ENCODE measurements at regions not wholly inside any gene's neighbourhood (a gene's known extent, or its start where the extent isn't known, plus 50 kb on each side); places are given as distances from the start of the nearest gene placed in this dataset.
A peak's percentile ranks its signal among the peaks of the same experiment; 100 is the strongest.
"Not testable (repeated sequence)": the region's sequence is repeated elsewhere in the genome, so short reads cannot be mapped to it uniquely, and the experiment has no call there.

DNA sequence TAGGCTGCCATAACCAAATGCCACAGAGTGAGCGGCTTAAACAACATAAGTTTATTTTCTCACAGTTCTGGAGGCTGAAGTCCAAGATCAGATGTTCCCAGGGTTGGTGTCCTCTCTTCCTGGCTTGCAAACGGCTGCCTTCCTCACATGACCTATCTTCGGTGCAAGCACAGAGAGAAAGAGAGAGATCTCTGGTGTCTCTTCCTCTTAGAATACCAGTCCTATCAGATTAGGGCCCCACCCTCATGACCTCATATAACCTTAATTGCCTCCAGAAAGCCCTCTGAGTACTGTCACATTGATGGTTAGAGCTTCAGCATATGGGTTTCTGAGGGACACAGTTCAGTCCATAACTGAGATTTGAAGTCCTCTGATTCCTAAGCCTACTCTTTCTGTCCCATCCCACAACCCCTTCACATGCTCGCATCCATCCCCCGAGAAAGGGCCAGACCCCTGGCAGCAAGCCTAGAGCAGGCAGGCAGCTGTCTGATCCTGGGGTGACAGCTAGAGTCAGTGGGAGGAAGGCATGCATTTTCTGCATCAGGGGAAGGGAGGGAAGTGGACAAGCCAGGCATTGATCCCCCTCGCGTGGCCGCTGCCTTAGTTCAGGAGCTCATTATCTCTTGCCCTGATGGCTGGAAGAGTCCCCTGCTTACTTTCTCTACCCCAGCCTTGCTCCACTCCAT lies 114.1 kb downstream of the FAR1 start:
- no peak for DNase-seq (ENCODE audit: low read depth)

DNA sequence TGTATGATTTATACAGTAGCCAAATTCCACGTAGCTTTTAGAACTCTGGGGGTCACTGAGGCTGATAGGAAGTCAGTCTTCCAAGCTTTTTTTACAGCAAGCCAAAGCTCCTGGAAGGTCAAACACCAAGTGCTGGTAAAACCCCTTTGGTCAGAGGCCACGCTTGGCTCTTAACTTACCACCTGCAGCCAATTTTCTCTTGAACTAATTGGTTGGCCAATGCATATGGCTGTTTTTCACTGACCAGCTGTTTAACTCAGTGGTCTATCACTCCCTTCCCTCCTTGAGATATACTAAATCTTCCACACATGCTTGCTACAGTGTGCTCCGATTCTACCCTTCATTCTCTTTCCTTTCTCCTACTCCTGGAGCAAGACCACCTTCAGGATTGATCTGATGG lies 116.0 kb downstream of the FAR1 start:
- DNase-seq (ENCODE audit: low read depth) = no peak

- no peak for DNase-seq (ENCODE audit: low read depth)
These were observed 116.4 kb downstream of the FAR1 start for GRCh38 chr11:13784855-13785254.

DNA sequence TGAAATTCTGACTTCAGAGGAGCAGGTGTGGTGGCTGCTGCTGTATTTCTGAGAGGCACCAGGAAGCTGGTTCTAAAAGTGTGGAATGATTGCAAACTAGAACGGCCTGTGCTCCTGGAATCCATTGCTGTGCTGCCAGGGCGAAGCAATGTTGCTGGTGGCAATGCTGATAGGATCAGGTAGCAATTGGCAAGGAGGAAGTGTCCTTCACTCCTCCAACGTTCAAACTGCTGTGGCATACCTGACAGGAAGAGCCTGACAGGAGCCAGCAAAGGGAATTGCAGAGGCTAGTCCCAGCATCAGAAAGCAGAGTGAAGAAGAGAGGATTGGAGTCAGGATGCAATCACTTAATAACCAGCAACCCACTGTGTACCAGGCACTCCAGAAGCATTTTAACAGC lies 118.2 kb downstream of the FAR1 start:
- DNase-seq (ENCODE audit: low read depth) = no peak

DNA sequence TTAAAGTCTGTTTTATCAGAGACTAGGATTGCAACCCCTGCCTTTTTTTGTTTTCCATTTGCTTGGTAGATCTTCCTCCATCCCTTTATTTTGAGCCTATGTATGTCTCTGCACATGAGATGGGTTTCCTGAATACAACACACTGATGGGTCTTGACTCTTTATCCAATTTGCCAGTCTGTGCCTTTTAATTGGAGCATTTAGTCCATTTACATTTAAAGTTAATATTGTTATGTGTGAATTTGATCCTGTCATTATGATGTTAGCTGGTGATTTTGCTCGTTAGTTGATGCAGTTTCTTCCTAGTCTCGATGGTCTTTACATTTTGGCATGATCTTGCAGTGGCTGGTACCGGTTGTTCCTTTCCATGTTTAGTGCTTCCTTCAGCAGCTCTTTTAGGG lies 129.1 kb downstream of the FAR1 start:
- DNase-seq (ENCODE audit: low read depth) = not testable (repeated sequence)

GRCh38 chr11:13800901-13801300 lies 132.4 kb downstream of the FAR1 start:
- DNase-seq (ENCODE audit: low read depth) = no peak

DNA sequence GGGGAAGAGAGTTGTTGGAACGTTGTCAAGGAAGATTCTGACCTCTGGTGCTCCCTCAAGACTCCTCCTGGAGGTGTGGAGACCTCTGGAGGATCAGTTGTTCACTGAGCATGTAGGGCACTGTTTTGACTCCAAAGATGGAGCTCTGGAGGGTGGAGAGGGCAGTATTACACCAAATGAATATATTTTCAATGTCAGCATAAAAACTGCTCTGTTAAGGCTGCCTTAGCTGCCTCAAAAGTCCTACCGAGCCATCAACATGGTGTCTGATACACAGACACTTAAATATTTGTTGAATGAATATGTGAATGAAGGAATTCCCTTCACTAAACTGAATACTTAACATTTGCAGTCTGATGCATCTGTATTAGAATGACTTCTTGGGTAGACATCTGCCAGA lies 144.2 kb upstream of the SPON1 start:
- no peak for DNase-seq (ENCODE audit: low read depth)

GRCh38 chr11:13826505-13827278 lies 135.8 kb upstream of the SPON1 start:
- peak; percentile 48 for DNase-seq (ENCODE audit: low read depth)

GRCh38 chr11:13831696-13832095 lies 130.8 kb upstream of the SPON1 start:
- DNase-seq (ENCODE audit: low read depth) = peak; percentile 45

- no peak for DNase-seq (ENCODE audit: low read depth)
These were observed 128.1 kb upstream of the SPON1 start for GRCh38 chr11:13834463-13834862.

- DNase-seq (ENCODE audit: low read depth) = no peak
These were observed 125.9 kb upstream of the SPON1 start for GRCh38 chr11:13836666-13837065.

DNA sequence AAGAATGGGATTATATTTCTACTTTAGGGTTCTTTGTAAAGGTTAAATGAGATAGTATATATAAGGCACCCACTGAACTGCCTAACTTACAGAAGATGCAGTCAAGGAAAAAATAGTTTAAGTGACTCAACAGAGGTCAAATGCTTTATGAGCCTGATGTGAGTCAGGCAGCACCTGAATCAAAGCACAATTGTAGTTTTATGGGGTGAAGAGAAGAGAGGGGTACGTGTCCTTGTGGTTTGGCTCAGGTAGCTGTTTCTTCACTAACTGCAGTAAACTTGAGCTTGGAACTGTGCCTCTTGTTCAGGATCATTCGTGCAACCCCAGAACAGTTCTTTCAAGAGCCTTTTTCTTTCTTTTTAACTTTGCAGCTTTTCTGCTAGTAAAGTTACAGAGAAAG lies 125.2 kb upstream of the SPON1 start:
- DNase-seq (ENCODE audit: low read depth) = peak; percentile 98

- DNase-seq (ENCODE audit: low read depth) = peak; percentile 41
These were observed 121.1 kb upstream of the SPON1 start for GRCh38 chr11:13841393-13841792.

GRCh38 chr11:13848031-13848430 lies 114.5 kb upstream of the SPON1 start:
- no peak for DNase-seq (ENCODE audit: low read depth)

GRCh38 chr11:13850231-13851005 lies 112.1 kb upstream of the SPON1 start:
- peak; percentile 41 for DNase-seq (ENCODE audit: low read depth)

DNA sequence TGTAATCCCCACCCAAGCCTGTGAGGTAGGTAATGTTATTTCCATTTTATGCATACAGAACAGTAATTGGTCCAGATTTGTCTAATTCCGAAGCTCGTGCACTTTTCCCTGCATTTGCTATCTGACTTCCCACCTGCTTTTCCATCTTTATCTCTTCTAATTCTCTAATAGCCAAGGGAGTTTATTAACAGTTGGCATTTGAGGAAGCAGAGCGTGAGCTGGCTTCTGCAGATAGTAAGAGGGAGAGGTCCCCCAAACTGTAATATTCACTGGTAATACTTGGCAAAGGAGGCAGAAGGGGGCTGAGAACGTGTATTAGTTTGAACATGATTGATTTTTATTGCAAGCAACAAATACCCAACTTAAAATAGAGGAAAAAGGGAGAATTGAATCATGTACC lies 110.8 kb upstream of the SPON1 start:
- no peak for DNase-seq (ENCODE audit: low read depth)

GRCh38 chr11:13852481-13852880 lies 110.0 kb upstream of the SPON1 start:
- no peak for DNase-seq (ENCODE audit: low read depth)

DNA sequence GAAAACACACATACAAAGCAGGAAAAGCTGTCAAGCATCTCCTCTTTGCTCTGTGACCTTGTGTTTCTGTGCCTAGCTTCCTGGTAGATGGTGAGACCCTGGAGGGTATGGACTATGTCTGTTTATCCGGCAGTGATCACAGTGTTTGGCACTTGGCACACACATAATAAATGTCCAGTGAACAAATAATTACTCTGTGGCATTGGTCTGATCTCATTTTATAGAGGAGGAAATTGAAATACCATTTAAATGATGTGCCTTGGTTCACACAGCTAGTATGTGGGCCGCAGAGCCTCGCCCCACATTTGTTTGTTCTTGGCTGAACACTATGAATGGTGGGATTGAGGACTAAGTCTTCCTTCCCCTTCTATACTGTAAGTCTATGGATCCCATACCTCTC lies 104.7 kb upstream of the SPON1 start:
- DNase-seq (ENCODE audit: low read depth) = no peak

DNA sequence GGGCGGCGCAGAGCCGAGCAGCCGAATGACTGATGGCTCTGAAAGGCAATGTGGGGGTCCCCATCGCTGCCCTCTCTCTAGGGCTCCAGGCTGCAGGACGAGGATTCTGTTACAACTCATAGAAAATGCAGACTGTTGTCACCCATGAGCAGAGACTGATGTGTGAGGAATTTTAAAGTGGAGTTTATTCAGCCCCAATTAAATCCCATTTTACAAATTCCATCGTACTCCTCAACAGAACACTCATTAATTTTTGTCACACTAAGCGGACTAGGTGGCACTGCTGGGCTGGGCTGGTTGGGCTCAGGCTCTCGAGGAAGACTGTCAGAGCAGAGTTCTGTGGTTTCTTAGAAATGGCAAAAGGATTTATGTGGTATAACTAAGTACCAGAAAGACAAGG lies 102.6 kb upstream of the SPON1 start:
- DNase-seq (ENCODE audit: low read depth) = no peak

DNA sequence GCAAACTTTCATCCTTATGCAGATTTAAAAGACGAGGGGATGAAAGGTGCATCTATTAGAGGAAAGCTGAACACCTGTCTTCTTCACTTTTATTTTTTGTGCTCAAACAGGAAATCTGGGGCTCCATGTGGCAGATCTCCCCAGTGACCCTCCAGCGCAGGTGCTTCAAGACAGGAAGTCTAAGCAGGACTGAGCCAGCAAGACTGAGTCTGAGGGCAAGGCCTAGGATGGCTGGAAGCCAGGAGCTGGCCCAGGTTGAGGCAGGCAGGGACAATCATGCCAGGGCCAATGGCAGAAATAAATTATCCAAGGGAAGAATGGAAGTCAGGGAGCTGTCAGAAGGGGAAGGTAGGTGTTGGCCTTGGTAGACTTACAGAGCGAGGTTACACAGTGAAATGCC lies 101.1 kb upstream of the SPON1 start:
- no peak for DNase-seq (ENCODE audit: low read depth)

DNA sequence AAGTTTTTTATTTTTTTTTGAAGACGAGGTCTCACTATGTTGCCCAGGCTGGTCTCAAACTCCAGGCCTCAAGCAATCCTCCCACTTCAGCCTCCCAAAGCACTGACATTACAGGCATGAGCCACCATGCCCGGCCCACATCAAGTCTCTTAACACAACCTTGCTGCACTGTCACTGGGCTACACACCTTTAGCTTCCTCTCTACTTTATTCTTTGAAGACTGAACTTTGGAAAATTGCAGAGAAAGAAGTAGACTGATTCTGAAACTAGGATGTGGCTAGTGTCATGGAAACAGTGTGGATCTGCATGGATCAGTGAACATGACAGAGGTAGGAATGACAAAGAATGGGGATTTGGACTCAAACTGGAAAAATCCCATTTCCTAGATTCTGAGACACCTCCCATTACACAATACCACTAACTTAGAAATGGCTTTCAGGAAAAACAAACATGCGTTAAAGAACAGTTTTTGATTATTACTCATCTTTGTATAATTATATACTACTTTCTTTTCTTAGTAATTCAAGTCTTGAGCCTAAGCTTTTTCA lies 99.6 kb upstream of the SPON1 start:
- peak; percentile 79 for DNase-seq (ENCODE audit: low read depth)

DNA sequence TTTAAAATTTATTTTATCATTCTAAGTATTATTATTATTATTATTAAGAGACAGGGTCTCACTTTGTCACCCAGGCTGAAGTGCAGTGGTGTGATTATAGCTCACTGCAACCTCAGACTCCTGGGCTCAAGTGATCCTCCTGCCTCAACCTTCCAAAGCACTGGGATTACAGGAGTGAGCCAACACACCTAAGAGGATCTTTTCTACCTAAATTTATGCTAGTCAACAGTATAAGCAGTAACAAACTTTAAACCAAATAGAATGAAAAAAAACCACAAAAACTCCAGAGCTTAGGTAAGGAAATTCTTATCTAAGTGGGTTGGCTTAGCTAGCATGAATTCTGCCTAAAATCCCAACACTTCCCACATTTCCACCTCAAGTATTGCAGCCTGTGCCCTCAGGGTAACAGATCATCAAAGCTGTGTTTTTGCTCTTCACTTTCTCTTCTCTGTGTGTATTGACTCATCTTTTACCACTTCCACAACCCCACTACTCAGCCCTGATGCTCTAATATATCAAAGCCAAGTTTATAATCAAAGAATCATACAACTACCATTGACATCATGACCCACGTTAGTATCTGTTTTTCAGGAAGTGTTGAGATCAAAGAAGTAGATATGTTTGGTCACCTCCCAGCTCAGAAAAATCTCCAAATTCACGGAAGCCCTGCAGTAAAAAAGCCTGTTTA lies 93.7 kb upstream of the SPON1 start:
- DNase-seq (ENCODE audit: low read depth) = peak; percentile 39
